H54 (cell line): ENCODE measurements at regions not wholly inside any gene's neighbourhood (a gene's known extent, or its start where the extent isn't known, plus 50 kb on each side); places are given as distances from the start of the nearest gene placed in this dataset.

ENCODE experiments used
- DNase-seq: peaks from one replicate; pipeline ENCODE4 v3.0.0; 2011; ENCODE audit warnings: low spot score, mixed read lengths; ENCODE audit not compliant: insufficient read length
- FAIRE-seq: peaks from 3 replicates; lab custom pipeline; 2011; peaks lifted over from hg19 to GRCh38; lab: Jason Lieb, UNC
- POLR2A ChIP-seq: IDR thresholded peaks from 2 replicates; pipeline ENCODE4 v1.6.1; 2011; ENCODE audit warnings: low read depth, mild to moderate bottlenecking, low read length

DNA sequence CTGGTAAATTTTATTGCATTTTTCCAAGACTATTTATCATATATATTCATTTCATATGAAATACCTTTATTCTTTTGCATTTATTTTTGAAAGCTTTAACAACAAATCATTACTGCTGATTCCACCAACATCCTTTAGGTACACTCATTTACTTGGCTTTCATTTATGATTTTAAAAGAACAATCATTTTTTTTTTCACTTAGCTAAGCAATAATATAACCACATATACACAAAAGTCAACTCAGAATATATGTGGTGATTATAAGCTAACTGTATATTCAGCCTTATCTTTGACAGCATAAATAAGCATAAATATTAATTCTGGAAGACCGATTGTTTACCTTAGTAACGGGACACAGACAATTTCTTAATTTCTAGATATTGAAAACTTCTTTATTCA is 458.6 kb upstream of the ZNF385D start:
- DNase-seq (no peak), FAIRE-seq (no peak)
- TF ChIP-seq POLR2A = no peak

DNA sequence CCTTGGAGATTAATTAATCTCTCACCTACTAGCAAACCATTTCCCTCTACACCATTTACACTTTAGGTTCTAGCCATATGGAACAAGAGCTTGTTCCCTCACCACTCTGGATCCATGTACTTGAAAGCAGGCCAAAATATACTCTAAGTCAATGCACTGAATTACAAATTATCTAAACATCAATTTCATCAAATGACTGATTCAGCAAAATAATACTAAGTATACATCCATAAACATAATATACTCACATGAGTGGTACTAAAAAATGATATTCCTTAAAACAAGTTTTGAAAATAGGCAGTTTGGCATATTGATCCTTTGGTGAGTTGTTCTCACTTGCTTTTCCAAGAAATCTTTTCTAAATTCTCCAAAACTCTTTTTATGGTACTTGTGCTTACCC is 459.7 kb upstream of the ZNF385D start:
- FAIRE-seq (no peak), DNase-seq (no peak)
- no peak for TF ChIP-seq POLR2A

DNA sequence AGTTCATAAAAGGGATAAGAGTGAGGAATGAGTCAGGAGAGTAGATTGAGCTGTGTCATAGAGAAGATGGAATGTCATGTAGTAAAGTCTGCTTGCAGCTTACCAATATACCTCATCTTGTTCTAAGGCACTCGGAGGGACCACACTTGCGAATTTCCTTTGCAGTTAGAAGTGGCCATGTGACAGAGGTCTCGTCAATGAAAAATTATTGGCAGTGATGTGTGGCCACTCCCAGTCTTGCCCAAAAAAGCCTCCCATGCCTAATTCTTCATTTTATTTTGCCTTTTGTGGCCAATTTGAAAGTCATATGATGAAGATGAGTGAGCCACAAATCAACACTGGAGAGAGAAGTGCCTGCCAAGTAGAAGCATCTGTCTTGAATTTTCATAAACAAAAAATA is 465.6 kb upstream of the ZNF385D start:
- FAIRE-seq = no peak
- no peak for TF ChIP-seq POLR2A

DNA sequence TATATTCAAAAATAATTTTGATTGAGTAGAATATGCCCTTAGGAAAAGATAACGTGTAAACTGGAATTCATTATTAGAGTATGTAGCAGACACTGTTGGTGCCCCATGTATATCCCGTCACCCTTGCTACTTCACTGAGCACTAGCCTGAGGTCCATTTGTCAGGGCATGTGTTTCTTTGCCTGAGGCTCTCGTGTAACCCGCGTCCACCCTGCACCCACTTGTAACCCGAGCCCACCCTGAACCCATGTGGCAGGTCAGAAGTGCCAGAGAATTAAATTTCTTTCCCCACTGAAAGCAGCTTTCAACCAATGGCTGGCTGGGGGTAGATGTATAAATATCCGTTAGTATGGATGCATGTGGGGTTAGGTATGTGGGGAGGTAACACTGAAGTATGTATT is 474.2 kb upstream of the ZNF385D start:
- DNase-seq (no peak), FAIRE-seq (no peak)
- TF ChIP-seq POLR2A = no peak

More for the DNA sequence above, 465.6 kb upstream of the ZNF385D start:
- DNase-seq = no peak

DNA sequence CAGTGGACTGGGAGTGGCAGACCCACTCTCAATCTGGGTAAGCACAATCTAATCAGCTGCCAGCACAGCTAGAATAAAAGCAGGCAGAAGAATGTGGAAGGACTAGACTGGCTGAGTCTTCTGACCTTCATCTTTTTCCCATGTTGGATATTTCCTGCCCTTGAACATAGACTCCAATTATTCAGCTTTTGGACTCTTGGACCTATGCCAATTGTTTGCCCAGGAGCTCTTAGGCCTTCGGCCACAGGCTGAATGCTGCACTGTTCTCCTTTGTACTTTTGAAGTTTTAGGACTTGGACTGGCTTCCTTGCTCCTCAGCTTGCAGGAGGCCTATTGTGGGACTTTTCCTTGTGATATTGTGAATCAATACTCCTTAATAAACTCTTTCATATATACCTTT is 477.7 kb upstream of the ZNF385D start:
- no peak for TF ChIP-seq POLR2A
- DNase-seq (no peak), FAIRE-seq (no peak)

DNA sequence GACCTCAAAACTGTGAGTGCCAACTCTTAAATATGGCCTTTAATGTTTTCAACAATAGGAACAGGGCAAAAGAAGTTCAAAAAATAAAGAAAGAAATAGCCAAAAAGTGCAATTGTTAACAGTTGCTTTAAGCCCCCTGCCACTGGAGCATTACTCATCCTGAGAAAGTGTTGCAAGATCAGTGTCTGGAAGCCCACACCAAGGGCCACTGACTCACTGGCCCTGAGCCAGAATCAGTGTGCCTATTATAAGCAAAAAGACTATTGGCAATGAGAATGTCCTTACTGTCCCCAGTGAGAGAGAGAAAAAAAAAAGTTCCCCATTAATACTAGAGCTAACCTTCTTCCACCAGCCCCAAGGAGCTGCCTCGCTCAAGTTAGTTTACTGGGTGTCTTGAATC is 480.1 kb upstream of the ZNF385D start:
- DNase-seq (no peak), FAIRE-seq (no peak)
- TF ChIP-seq POLR2A = no peak

DNA sequence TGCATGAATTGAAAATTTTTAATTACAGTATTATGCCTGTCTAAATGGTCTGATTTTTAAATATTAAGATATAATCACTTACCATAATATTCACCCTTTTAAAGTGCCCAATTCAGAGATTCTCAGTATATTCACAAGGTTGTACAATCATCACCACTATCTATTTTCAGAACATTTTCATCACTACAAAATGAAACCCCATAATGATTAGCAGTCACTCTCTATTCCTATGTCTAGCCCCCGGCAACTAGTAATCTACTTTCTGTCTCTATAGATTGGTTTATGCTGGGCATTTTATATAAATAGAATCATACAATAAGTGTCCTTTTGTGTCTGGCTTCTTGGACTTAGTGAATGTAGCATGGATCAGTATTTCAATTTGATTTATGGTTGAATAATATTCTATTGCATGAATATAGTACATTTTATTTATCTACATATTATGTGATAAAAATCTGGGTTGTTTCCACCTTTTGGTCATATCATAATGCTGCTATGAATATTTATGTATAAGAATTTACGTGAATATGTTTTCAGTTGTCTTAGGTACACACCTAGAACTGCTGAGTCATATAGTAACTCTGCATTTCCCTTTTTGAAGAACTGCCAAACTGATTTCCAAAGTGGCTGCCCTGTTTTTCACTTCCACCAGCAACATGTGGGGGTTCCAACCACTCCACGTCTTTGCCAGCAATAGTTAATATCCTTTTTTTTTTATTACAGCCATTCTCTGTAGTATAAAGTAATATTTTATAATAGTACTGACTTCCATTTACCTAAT is 485.7 kb upstream of the ZNF385D start:
- no peak for TF ChIP-seq POLR2A
- no peak for DNase-seq
- FAIRE-seq = no peak

DNA sequence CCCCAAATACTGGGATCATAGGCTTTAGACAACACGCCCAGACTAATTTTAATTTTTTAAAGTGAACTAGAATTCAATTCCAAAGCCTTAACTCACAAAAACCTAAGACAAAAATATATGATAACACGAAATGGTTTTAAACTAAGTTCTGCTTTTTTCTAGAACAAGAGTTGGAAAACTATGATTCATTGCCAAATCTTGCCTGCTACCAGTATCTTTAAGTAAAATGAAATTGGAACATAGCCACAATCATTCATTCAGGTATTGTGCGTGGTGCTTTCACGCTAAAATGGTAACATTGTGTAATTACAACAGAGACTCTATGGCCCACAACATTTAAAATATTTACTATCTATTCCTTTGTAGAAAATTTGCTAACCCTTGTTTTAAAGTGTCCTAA is 488.0 kb upstream of the ZNF385D start:
- no peak for TF ChIP-seq POLR2A
- DNase-seq (no peak), FAIRE-seq (no peak)

DNA sequence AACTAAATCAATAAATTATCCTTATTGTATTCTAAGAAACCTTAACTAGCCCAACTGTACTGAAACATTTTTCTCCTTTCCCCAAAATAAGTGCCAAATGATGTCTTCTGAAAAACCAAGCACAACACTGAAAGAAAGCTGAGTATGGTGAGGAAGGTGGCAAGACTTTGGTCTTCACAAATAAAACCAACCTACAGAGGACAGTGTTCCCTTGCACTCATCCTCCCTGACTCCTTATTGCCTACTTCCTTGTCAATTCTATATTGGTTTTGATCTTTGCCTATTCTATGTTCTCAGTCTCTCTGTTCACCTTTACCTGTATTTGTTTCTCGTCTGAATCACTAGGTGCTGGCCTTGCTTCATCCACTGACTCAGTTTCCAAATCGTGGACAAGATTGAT is 490.1 kb upstream of the ZNF385D start:
- no peak for DNase-seq
- no peak for TF ChIP-seq POLR2A
- no peak for FAIRE-seq

DNA sequence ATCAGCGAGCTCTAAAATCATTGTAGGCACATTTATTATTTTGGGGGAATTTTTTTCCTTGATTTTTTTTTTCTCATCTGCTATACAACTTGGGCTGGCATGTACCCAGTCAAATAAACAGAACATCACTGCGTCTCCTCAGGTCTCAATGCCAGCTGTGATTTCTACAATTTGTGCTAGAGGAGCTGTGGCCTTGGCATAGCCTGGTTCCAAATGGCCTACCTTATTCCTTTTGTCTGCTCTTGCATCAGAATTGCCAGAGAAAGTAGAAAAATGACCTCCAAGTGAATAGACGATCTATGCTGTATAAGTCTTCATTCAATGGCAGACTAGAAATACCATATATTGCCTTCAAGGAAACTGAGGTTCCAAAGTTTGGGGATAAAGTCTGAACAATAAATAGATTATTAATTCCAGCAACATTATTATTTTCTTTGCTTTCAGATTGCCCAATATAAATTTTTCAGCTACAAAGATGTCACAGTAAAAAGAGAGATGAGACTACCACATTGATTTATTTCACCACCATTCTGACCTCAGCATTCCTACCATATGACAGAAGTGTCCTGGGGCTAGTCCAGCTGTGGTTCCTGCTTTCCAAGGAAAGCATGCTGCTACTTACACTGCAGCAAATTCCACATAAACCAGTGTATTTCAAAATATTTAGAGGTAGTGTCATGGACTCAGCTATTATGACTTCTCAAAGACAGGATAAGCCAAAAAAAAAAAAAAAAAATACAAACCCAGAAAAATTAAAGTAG is 493.9 kb upstream of the ZNF385D start:
- FAIRE-seq (no peak), DNase-seq (no peak)
- no peak for TF ChIP-seq POLR2A

DNA sequence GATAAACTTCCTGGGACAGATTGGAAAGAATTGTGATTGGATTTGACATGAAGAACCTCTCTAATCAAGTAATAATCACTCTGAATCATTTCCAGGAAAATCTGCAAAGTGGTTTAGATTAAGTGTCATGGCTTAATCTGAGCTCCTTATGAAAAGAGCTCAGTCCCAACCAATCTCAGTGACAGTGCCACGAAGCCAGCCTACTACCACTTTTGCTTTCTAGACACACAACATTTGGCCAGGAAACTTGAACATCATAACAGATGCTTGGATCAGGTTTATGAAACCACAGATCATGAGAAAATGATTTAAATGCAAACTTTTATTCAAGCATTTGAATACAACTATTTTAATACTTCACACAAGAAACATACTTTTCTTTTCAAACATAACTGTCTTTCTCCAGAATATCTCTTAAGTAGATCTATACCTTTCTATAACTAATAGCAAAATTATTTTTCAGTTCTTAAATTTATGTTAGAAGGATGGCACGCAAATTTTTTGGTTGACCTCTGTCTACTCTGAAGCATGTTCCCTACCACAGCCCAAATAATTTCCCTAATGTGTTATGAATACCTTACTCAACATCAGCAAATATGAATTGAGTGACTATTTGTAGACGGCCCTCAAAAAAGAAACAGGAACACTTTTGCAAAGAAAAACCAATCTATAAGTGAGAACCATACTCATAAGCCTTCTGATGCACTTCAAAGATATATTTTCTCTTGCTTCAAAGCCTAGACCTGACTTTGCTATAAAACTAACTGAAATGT is 495.0 kb upstream of the ZNF385D start:
- FAIRE-seq (no peak), DNase-seq (no peak)

DNA sequence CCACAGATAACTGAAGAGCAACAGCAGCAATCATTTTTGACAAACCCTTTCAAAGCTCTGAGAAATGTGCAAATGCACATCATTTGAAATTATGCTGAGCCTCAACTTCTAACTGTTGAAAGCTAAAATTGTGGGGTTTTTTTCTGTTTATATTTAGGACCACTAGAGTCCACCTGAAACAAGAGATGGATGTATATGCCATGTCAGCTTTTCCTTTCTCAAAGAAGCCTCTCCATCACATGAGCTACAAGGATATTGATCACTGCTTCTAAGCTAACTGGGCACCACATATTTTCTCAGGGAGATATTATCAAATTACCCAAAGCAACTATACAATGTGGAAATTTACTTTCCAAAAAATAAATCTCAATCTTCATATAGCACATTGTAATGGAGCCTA is 498.6 kb upstream of the ZNF385D start:
- DNase-seq = no peak
- TF ChIP-seq POLR2A = no peak
- no peak for FAIRE-seq

More for the DNA sequence above, 495.0 kb upstream of the ZNF385D start:
- no peak for TF ChIP-seq POLR2A

DNA sequence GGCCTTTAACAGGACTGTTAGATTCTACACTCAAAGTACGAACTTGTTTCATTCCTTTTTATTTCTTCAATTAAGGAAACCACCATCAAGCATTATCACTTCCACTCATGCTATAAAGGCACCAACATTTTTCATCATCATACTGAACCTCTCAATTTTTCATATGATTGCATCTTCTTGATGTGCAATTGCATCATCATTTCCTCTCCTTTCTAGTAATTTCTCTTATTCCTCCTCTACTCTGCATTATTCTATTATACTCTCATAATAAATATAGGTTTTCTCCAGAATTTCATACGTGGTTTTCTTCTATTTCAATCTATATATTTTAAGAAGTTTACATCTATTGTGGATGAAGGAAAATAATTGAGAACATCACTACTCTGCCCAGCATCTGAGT is 506.2 kb upstream of the ZNF385D start:
- no peak for TF ChIP-seq POLR2A
- DNase-seq (no peak), FAIRE-seq (no peak)

DNA sequence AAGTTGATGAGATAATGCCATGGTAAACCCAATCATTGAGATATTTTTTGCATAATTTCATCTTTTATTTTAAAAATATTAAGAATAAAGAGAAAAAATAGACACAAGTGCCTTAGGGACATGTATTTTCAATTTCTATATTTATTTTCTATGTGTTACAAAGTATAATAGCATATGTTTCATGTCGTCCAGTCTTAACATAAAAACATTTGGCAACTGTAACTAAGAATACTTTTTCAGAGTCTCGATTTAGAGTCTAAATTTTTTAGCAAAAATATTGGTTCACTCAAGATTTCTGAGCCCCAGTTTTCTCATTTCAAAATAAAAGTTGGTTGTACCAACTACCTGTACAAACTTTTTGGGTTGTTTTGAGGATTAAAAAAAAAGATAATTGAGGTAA is 511.4 kb upstream of the ZNF385D start:
- TF ChIP-seq POLR2A = no peak
- DNase-seq (no peak), FAIRE-seq (no peak)
